ENCODE measurements at regions not wholly inside any gene's neighbourhood (a gene's known extent, or its start where the extent isn't known, plus 50 kb on each side); places are given as distances from the start of the nearest gene placed in this dataset.

DNA sequence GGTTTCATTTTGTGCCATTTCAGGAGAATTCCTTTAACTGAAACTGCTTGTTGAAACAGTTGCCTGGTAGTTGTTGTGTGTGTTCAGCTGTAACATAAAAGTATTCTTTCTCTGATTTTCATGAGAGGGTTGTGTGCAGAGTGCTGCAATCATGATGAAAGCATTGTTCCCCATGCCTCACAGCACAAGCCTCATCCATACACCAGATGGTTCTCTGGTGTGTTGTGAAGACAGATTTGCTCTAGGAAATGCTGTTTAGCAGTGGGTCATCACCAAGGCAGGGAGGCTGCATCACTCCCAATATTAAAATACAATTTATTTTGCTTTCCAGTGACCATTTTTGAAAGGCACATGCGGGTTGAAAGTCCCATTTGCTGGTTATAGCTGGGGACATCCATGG is 404.4 kb downstream of the AACS start:
- no peaks in the 10 kb centered on the region for H3K27me3 ChIP-seq (ENCODE audit: insufficient read depth, low read length)
- H3K4me2 ChIP-seq (ENCODE audit: insufficient read depth, insufficient read length, low read length) = no peak overlapping the region
- Mint-ChIP-seq H3K4me1 (no peaks in the 10 kb centered on the region), H3K27me3 (ENCODE audit: low read depth) (peaks cover 20% of the 10 kb centered on the region), H3K27ac (no peak overlapping the region), H3K9me3 (no peaks in the 10 kb centered on the region; a peak in 1 of 5 replicates), H3K4me3 (no peak overlapping the region), H3K36me3 (ENCODE audit: insufficient read depth in 1 of 3, low read depth in 3 of 3) (no peaks in the 10 kb centered on the region; a peak in 1 of 7 replicates)
- no peaks in the 10 kb centered on the region for H3K9me3 ChIP-seq (ENCODE audit: control insufficient read depth, low read depth, low read length)
- no peak overlapping the region for H3K56ac ChIP-seq (ENCODE audit: insufficient read length, low read depth, low read length)
- no peak overlapping the region for H3K27ac ChIP-seq (ENCODE audit: insufficient read length, low read depth, low read length)
- no peak overlapping the region for H3K18ac ChIP-seq (ENCODE audit: insufficient read length, low read depth, low read length)
- H3K4ac ChIP-seq (ENCODE audit: low read depth, low read length) = no peak overlapping the region
- H3K79me2 ChIP-seq (ENCODE audit: insufficient read depth, low read length) = no peaks in the 10 kb centered on the region
- H4K91ac ChIP-seq (ENCODE audit: insufficient read length, low read depth, low read length) = no peak overlapping the region
- no peak overlapping the region for H3T11ph ChIP-seq (ENCODE audit: low read length)
- H2BK5ac ChIP-seq (ENCODE audit: insufficient read length, low read length) = no peak overlapping the region
- no peak overlapping the region for H2BK120ac ChIP-seq (ENCODE audit: low read depth, low read length, poor library complexity, severe bottlenecking)
- no peak overlapping the region for H2AFZ ChIP-seq (ENCODE audit: low read length)
- no peak overlapping the region for H2AK5ac ChIP-seq (ENCODE audit: insufficient read length, low read length)
- H4K8ac ChIP-seq (replicated peaks; ENCODE audit: insufficient read length, low read depth, low read length) = no peak overlapping the region
- no peak for DNase-seq
- no peaks in the 10 kb centered on the region for H3K79me1 ChIP-seq (ENCODE audit: insufficient read depth, low read depth, low read length, poor library complexity, severe bottlenecking)
- H3K23me2 ChIP-seq (ENCODE audit: insufficient read length, low read depth, low read length, poor library complexity, severe bottlenecking) = no peaks in the 10 kb centered on the region
- no peak overlapping the region for H3K23ac ChIP-seq (ENCODE audit: insufficient read length, low read depth, low read length)
- H3K4me1 ChIP-seq (ENCODE audit: insufficient read depth, low read length) = no peaks in the 10 kb centered on the region
- TF ChIP-seq, protein P1, sequence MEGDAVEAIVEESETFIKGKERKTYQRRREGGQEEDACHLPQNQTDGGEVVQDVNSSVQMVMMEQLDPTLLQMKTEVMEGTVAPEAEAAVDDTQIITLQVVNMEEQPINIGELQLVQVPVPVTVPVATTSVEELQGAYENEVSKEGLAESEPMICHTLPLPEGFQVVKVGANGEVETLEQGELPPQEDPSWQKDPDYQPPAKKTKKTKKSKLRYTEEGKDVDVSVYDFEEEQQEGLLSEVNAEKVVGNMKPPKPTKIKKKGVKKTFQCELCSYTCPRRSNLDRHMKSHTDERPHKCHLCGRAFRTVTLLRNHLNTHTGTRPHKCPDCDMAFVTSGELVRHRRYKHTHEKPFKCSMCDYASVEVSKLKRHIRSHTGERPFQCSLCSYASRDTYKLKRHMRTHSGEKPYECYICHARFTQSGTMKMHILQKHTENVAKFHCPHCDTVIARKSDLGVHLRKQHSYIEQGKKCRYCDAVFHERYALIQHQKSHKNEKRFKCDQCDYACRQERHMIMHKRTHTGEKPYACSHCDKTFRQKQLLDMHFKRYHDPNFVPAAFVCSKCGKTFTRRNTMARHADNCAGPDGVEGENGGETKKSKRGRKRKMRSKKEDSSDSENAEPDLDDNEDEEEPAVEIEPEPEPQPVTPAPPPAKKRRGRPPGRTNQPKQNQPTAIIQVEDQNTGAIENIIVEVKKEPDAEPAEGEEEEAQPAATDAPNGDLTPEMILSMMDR (conservative IDR thresholded peaks at IDR 0.05) = no peak
- no peak overlapping the region for H2BK12ac ChIP-seq (ENCODE audit: insufficient read length, low read depth, low read length)
- no peak overlapping the region for H3K9ac ChIP-seq (ENCODE audit: extremely low read depth, insufficient read length, low read length)
- H3K14ac ChIP-seq (ENCODE audit: insufficient read depth, low read length) = no peak overlapping the region
- H2BK15ac ChIP-seq (ENCODE audit: low read depth, low read length) = no peak overlapping the region
- H4K20me1 ChIP-seq (ENCODE audit: control insufficient read depth, insufficient read depth, insufficient read length) = no peaks in the 10 kb centered on the region
- no peak overlapping the region for H2BK20ac ChIP-seq (ENCODE audit: low read depth, low read length, poor library complexity, severe bottlenecking)
- no CpG with 5 or more reads among the region's 1 CpG for WGBS (ENCODE audit: extremely low coverage, insufficient read length, low lambda C conversion rate)
- H4K5ac ChIP-seq (ENCODE audit: insufficient read length, low read depth, low read length) = no peak overlapping the region

Measured in H9 (cell line).